Hematopoietic multipotent progenitor cell treated with erythropoietin and hydrocortisone succinate and interleukin-3 and kit ligand, for 6 days (in vitro differentiated cells): ENCODE measurements at regions not wholly inside any gene's neighbourhood (a gene's known extent, or its start where the extent isn't known, plus 50 kb on each side); places are given as distances from the start of the nearest gene placed in this dataset.

Experiments used
- DNase-seq: peaks from one replicate; pipeline ENCODE4 v3.0.0-alpha.2; 2015

DNA sequence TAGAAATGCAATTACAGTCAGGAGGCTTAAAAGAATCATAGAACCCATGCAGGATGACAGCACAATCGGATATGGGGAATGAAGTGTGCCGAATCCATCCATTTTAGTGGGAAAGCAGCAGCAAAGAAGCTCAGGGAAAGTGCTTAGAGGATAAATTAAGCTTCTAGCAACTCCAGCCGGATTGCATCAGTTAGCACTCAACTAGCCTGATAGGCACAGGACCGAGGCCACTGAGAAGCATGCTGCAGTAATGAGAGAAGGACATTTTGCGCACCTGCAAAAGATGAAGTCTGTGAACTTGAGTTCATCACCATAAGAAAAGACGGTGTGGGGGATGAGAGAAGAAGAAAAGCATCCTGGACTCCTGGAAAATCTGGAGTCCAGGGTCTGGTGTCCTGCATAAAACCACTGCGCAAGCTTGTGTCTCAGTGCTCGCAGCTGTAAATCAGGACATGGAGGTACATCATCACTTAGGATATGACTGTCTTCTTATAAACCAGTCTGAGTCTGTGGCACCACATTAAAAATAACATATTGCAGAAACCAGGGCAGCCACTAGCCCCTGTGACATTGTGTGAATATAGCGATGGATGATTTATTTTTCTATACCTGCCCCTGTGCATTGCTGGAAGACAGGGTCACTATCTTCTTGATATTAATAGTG is 665.5 kb upstream of the SOX11 start:
- no peak for DNase-seq

DNA sequence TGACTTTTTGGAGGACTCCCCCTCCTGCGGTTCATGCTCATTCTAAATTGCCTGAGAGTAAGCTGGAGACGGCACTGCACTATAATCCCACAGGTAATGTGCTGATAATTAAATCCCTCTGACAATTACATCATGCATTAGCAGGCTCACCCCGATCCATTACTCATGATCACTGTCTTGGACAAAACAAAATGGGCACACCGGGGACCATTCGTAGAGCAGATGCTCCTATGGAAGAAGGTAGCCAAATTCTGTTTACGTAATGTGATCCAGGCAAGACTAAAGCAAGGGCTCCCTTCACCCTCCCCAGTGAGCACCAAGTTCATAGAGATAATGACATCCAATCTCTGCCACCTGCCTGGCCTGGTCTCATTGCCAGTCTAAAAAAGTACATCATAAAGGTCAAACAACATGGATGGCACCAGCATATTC is 657.1 kb upstream of the SOX11 start:
- no peak for DNase-seq

DNA sequence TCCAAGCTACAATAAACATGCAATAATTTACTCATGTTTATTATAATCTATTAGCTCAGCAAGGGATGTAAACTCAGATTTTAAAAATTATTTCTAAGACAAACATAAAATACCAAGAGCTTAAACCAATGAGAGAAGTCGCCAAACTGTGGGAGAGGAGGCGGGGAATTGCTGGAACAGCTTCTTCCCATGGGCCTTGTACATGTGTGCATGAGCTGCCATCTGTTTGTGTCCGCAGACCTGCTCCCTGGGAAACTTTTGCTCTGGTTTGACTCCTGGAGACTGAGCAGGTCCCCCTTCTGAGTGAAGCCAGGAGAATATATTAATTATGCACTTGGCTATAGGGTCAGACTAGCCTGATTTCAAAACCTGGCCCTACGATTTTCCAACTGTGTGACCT is 655.9 kb upstream of the SOX11 start:
- DNase-seq: no peak

DNA sequence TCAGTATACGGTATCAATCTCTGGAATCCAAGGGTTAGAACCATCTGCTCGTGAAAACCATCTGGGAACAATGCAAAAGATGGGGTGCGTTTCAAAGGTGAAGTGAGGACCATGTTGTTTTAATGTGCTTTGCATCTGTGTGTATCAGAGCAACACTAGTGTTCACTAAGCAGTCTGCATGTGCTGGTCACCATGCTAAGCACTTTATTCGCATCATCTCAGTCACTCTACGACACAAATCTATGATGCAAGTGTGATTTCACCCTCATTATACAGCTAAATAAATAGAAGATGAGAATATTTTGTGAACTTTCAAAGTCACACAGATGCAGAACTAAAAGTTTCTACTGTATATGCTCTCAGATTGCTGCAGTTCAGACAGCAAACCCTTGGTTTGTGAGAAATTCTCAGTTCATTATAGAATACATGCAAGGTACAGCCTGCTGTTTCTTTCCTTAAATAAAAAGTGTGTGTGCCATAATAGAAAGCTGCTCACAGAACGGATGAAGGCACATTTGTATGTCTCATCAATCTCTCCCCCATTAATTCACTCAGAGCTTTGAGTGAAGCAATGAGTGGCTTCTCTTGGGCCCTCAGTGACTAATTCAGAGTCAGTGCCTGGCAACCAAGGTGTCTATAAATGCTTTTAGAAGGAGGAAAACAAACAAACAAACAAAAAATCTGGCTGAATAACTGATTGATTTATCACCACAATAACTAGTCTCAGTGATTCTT is 652.8 kb upstream of the SOX11 start:
- DNase-seq: no peak

DNA sequence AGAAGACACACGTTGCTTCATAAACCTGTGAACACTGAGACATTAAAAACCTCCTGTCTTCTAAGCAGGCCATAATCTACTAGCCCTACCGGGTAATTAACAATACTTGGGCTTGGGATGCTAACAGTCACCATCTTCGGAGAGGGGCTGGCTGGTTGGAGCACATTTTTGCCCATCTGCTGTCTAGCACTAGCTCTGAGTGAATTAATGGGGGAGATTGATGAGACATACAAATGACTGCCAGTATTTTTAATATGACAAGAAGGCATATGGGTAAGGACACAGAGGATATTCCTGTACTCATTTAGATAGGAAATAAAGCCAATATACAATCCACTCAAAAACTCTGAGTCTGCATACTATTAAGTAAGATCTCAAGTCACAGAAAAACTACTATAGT is 651.6 kb upstream of the SOX11 start:
- DNase-seq: no peak

DNA sequence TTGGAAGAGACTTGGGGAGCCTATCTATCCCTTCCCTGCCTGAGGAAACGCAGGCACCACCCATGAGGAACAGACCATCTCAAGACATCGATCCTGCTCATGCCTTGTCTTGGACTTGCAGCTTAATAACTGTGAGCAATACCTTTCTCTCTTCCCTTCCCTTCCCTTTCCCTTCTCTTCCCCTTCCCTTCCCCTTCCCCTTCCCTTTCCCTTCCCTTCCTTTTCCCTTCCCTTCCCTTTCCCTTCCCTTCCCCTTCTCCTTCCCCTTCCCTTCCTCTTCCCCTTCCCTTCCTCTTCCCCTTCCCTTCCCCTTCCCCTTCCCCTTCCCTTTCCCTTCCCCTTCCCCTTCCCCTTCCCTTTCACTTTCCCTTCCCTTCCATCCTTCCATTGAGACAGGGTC is 650.7 kb upstream of the SOX11 start:
- no peak for DNase-seq

DNA sequence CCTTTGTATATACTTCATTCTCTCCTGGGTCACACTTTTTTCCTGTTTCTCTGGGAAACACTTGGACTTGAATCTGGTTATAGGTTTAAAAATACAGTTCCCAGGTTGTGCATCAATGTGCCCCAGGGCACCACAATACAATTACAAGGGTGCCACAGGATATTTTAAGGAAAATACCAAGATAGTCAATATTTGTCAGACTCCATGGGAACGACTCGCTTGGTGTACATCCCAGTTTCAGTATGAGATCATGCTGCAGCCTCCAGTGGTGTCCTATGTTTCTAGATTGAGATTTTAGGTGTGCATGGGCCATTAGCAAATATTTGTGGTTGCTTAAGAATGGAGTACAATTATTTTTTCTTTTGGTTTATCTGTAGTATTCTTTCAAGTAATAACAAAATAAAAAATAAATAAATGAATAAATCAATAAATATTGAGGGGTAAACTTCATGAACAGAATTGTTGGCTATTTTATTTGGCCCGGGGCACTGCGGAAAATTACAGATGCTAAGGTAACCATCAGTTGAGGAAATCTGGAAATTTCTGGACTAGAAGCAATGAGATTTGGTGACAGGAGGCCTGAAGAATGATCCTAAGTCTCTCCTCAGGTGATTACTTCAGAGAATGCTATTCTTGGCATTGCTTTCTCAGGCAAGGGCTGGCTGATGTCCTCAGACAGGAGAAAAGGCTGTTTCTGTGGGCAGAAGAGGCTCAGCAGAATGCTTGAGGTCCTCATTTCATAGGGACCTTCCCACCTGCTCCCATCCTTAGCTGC is 649.3 kb upstream of the SOX11 start:
- DNase-seq: no peak

DNA sequence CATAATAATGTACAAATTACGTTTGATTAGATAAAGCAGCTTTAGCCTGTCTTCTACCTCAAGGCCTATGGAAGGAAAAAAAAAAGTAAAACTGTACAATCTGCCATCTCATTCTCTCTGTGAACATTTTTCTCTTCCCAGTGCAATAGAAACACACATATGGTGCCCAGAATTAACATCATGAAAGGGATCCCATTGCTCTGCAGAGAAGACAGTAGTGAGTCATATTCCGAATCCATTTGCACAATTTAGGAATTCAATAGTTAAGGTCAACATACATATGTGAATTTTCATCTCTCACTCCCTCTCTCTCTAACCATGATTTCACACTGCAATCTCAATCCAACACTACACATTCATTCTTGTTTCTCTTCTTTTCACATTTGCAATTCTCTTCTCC is 640.9 kb upstream of the SOX11 start:
- DNase-seq: no peak

DNA sequence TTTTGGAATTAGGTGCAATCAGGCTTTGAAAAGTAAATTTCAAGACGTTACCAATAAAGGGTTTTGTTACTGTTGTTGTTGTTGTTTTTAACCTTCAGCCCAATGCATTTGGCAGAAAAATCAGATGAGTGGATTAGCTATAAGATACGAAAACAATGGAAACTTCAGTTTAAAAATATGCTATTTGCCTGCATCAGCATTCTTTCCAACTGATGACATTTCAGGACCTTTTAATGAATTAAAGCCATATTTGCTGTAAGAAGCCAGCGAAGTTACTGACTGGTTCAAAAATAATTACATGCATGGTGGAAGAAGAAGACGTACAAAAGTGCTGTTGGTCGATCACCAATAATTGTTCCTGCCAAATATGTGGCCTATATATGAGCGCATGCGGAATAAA is 639.3 kb upstream of the SOX11 start:
- no peak for DNase-seq

DNA sequence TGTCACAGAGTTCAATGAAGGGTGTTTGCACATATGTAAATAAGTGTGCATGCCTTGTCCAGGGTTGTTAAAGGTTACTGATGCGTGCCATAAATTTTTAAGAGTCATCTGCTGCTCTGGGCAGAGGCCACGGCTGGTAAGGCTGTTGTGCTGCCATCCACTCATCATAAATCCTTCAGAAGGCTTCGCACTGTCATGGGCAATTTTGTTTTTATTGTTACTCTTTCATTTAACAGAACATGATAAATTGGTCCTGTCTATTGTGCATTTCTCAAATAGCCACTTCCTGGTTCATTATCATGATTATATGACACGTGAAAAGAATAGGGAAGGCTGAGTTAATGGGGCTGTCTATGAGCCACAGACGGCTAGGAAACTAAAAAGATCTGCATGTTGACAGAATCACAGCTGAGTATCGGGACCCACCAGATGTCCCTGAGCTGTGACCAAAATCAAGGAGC is 634.3 kb upstream of the SOX11 start:
- no peak for DNase-seq

DNA sequence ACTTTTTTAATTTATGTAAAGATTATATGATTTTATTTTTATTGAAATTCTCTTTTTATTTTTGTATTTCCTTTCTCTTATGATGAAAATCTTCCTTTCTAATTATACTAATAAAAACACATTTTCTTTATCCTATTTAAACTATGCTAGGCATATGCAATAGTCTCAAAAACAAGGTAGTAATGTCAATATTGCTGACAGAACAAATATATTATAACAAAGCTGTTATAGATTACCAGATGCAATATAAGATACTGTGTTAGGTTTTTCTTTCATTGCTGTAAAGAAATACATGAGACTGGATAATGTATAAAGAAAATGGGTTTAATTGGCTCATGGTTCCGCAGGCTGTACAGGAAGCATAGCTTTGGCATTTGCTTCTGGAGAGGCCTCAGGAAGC is 631.2 kb upstream of the SOX11 start:
- DNase-seq: no peak

DNA sequence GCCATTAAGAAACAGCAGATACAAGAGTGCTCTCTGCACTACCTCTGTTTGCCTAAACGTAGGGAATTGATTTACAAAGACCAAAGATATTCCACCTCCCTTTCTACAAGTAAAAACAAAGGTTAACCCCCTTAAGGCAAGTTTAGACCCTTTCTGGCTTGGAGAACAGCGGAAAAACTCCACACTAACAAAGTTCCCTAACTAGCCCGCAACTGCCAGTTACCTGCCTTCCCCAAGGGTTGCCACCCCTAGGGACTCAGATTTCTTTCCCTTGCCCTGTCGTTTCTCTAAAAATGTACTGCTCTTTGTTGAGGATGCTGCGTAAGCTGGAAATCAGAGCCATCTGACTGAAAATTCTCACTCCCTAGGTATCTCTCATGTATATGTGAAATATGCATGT is 627.5 kb upstream of the SOX11 start:
- DNase-seq: no peak

DNA sequence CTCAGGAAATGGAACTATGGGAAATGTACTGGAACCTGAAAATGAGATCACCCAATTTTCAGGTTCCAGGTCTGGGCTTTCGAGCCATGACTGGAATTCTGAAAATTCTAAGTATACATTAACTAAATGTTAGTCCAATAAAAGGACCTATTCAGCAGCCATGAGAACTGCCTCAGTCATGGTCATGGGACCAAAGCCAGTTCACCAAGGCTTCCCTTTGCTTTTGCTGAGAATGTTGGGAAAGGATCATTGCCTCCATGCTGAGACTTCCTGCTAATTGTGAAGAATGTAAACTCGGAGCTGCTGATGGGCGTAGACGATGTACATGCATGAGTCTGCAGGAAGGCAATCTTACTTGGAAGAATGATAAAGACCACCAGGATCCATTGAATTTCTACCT is 624.4 kb upstream of the SOX11 start:
- DNase-seq: no peak

DNA sequence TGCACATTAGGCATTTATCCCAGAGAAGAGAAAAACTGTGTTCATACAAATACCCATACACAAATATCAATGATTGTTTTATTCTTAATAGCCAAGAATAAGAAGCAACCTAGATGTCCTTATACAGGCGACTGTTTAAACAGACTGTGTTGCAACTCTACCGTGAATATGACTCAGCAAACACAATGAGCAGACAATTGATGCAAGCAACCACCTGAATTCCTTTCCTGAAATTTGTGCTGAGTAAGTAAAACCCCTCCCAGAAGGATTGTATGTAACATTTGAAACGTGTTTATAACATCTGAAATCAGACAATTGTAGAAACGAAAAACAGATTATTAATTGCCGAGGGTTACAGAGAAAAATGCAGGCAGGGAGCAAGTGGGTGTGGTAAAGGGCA is 621.9 kb upstream of the SOX11 start:
- DNase-seq: peak; percentile 3

DNA sequence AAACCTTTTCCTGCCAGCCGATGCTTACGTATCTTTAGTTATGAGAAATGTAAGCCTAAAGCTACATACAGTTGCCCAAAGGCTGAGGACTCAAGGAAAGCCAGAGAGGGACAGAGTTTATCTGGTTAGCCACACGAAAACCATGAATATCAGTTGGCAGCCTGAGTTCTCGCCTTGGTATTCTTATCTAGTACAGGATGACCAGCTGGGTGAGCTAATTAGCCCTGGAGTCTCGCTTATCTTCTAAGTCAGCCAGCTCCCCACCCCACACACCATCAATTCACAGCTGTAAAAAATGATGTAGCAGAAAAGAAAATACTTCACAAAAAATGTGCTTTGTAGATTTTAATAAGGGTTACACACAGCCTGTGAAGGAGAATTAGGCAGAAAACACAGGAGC is 617.5 kb upstream of the SOX11 start:
- peak; percentile 47 for DNase-seq

DNA sequence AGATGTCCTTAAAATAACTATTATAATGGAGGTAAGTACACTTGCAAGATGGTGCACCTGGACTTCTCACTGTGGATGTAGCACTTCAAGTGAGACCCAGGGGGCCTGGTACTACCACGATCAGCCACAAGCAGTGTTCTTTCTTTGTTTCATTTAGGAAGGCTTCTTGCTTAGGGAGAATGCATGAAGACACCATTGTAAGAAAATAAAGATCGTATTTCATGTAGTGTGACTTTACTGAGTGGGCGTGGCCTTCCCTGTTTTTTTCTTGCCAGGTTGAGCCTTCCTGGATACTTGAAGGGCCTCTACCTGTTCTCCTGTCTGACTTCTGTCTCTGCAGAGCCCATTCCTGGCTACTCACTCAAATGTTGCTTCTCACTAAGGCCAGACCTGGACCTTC is 615.6 kb upstream of the SOX11 start:
- DNase-seq: no peak

DNA sequence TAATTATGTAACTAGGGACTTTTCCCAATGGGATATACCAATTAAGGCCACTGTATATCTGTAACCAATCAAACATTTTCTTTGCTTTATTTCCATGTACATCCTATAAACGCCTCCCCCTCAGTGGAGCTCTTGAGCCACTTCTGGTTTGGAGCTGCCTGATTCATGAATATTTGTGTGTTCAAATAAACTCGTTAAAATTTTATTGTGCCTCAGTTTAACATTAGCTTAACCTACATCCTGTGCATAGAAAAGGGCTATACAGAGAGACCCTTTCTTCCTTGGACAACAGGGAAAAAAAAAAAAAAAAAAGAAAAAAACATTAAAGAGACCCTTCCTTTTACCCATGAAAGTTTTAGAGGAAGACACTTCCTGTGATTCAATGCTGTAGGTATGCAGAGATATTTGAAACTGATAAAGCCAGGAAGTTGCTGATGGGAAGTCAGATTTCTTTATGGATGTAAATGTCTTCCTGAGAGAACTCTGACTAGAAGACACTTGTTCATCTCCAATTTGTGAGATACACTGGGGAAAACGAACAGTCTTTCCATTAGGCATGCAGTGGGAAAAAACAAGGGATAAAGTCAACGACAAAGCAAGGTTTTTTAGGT is 614.6 kb upstream of the SOX11 start:
- DNase-seq: no peak

DNA sequence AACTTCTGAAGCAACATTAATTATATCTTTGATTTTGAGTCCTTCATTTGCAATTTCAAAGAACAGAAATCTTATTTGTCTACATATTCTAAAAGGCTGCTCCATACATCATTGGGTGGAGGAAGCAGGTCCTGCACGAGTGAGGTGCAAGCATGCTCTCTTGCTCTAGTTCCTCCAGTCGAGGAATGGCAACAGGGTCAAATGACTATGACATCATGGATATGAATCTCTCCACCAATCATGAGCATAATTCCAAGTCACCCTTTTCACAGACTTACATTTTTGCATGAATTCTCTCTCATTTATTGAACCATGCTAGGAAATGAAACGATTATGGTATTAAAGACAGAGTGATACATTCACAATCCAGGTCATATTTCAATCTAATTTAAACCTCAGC is 608.8 kb upstream of the SOX11 start:
- no peak for DNase-seq

DNA sequence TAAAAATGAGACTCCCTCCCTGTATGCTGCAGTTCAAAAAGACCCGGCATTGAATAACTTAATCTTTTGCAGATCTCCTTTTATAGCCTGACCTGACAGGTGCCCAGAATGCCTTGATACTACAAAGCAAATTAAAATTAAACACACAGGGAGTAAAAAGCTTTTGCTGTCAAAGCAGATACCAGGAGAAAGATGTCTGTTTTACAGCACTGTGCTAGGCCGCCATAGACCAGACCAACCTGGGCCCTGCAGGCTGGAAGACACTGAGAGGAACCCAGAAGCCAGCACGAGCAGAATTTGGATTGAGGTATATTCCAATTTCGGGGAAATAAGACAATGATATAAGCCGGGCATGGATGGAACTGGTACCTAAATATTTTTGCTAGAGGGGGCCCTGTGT is 602.8 kb upstream of the SOX11 start:
- no peak for DNase-seq

DNA sequence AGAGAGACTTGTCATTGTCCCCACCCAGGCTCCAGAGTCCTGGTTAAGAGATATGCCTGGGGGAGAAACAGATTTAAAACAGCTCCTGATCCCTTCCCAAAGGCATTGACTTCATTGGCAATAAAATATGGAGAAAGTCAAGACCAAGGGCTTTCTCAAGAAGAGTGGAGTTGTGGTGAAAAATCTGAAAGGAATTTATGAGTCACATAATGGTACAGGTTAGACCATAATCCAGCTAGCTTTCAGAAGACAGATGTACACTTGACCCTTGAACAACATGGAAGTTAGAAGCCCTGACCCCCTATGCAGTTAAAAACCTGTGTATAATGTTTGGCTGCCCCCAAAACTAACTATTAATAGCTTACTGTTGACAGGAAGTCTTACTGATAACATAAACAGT is 599.1 kb upstream of the SOX11 start:
- no peak for DNase-seq

DNA sequence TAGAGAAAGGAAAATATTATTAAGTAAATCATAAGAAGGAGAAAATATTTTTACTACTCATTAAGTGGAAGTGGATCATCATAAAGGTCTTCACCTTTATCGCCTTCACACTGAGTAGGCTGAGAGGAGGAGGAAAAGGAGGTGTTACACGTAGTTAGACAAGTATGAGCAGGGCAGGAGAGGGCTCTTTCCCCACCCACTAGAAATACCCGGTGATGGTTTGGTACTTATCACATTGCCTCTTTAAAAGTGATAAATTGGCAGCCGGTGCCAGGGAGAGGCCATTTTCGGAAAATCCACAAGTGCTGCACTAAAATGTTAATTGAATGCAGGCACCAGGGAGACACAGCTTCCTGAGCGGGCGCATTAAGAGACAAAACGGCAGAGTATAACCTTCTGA is 598.7 kb upstream of the SOX11 start:
- DNase-seq: no peak

DNA sequence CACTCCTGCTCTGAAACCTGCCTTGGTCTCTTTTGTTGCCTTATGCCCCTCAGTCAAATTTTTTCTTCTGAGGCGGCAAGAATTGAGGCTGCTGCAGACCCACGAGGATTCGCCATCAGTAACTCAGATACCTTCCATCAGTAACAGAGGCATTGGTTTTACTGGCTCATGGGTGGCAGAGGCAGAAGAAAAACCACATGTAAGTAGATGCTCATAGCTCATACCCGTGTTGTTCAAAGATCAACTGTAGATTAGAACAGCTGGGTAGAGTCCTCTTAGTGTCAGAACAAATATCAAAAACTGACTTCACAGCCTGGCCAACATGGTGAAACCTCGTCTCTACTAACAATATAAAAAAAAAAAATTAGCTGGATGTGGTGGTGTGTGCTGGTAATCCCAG is 598.0 kb upstream of the SOX11 start:
- DNase-seq: no peak

DNA sequence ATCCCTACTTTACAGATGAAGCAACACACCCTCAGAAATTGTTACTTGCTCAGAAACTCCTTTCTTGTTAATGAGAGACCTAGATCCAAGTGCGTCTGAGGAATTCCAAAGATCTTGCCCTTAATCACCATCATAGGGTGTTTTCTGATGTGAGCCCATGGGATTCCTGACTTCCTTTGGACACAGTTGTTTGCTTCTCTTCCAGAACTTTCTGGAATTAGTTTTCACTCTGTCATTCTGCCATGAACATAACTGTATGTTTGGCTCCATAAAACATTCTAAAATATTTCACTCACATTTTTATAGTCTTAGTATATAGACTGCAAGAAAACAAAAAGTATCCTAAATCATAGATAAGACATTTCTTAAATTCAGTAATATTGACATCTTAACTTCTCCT is 593.9 kb upstream of the SOX11 start:
- no peak for DNase-seq

DNA sequence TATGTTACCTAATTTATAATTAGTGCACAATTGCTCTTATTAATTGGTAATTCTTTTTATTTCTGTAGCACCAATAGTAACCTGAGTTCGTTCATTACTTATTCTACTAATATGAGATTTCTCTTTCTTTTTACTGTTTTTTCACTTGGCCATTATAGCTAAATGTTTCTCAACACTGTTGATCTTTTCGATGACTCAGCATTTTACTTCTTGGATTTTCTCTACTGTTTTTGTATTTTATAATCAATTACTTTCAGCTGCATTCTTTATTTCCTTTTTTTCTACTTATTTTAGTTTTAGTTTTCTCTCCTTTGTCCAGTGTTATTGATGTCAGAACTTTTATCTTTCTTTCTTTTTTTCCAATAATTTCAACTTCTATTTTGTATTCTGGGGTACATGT is 589.4 kb upstream of the SOX11 start:
- DNase-seq: no peak
